ENCODE measurements at regions not wholly inside any gene's neighbourhood (a gene's known extent, or its start where the extent isn't known, plus 50 kb on each side); places are given as distances from the start of the nearest gene placed in this dataset.

GRCh38 chr14:36054353-36055051 is 122.0 kb downstream of the PTCSC3 start:
- TF ChIP-seq POLR2AphosphoS5 (IDR thresholded peaks at IDR 0.05; ENCODE audit: low read depth, low read length) (no peak), TAF1 (IDR thresholded peaks at IDR 0.05; ENCODE audit: borderline replicate concordance, low read depth, low read length) (no peak), POLR2A (IDR thresholded peaks at IDR 0.05; ENCODE audit: low read depth, low read length) (no peak)

Measured in GM12892 (cell line).